DND-41 (cell line): ENCODE measurements at regions not wholly inside any gene's neighbourhood (a gene's known extent, or its start where the extent isn't known, plus 50 kb on each side); places are given as distances from the start of the nearest gene placed in this dataset.

Experiments
- ATAC-seq: fragments of 200-7000 bp; cut with Tn5 transposase; 3 replicates; pipeline ENCODE4 v1.9.1; 2021; ENCODE audit warnings: low read depth; ENCODE audit not compliant: insufficient read depth
- DNase-seq: peaks from one replicate; pipeline ENCODE4 v3.0.0-alpha.2; 2020
- H2AFZ ChIP-seq: 2 replicates; pipeline ENCODE4 v1.6.0; 2012; ENCODE audit warnings: low read depth, low read length
- H3K27ac ChIP-seq: 2 replicates; pipeline ENCODE4 v1.5.1; 2012; ENCODE audit warnings: low read length, inconsistent platforms
- H3K27me3 ChIP-seq: fragments of 200-600 bp; sonication (generic); 2 replicates; pipeline ENCODE4 v1.6.0; 2012; ENCODE audit warnings: low read length, mild to moderate bottlenecking, inconsistent platforms; ENCODE audit not compliant: insufficient read depth, poor library complexity
- H3K36me3 ChIP-seq: 2 replicates; pipeline ENCODE4 v1.5.1; 2012; ENCODE audit warnings: low read length, inconsistent platforms; ENCODE audit not compliant: insufficient read depth
- H3K4me1 ChIP-seq: 2 replicates; pipeline ENCODE4 v1.5.1; 2012; ENCODE audit warnings: mild to moderate bottlenecking, low read length; ENCODE audit not compliant: insufficient read depth
- H3K4me2 ChIP-seq: 2 replicates; pipeline ENCODE4 v1.6.0; 2012; ENCODE audit warnings: mild to moderate bottlenecking, moderate library complexity, low read length, inconsistent platforms; ENCODE audit not compliant: insufficient read depth
- H3K4me3 ChIP-seq, 2 experiments: fragments of 200-600 bp in 1 of 2; shearing (Covaris generic) in 1 of 2; 2 replicates each; pipeline ENCODE4 v1.5.1; 2012 to 2016; ENCODE audit warnings: inconsistent platforms in 2 of 2, low read length in 2 of 2, mild to moderate bottlenecking in 2 of 2, low read depth in 1 of 2, moderate library complexity in 1 of 2
- H3K79me2 ChIP-seq: 2 replicates; pipeline ENCODE4 v1.6.0; 2012; ENCODE audit warnings: low read length, inconsistent platforms; ENCODE audit not compliant: insufficient read depth
- H3K9ac ChIP-seq: 2 replicates; pipeline ENCODE4 v1.6.0; 2012; ENCODE audit warnings: low read depth, mild to moderate bottlenecking, inconsistent platforms, low read length, moderate library complexity
- H3K9me3 ChIP-seq: 2 replicates; pipeline ENCODE4 v1.5.1; 2012; ENCODE audit warnings: low read length, moderate library complexity, mild to moderate bottlenecking, inconsistent platforms; ENCODE audit not compliant: insufficient read depth, severe bottlenecking
- H4K20me1 ChIP-seq: 2 replicates; pipeline ENCODE4 v1.6.0; 2012; ENCODE audit warnings: low read length; ENCODE audit not compliant: insufficient read depth
- EZH2 ChIP-seq: IDR thresholded peaks from 3 replicates; pipeline ENCODE4 v1.6.1; 2012; ENCODE audit warnings: borderline replicate concordance, low read depth, mild to moderate bottlenecking, moderate library complexity, low read length, inconsistent platforms; ENCODE audit not compliant: severe bottlenecking
- TF ChIP-seq, protein P1 (sequence below): IDR thresholded peaks from 2 replicates; pipeline ENCODE4 v1.5.1; 2012; ENCODE audit warnings: borderline replicate concordance, low read length, moderate library complexity, mild to moderate bottlenecking; ENCODE audit not compliant: poor library complexity, severe bottlenecking; ENCODE audit errors: extremely low read depth

DNA sequence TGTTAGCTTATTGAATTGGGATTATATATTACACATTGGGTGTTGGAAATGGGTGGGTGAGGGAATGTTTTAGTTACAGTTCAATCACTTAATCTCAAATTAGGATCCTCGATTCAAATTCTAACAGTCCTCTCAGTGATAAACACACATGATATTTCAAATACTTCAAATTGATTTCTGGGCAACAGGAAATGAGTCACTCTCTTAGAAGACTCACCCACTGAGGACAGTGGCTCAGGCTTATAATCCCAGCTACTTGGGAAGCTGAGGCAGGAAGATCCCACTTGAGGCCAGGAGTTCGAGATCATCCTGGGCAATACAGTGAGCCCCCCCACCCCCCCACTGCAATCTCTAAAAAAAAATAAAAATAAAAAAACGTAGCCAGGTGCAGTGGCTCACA lies 435.3 kb downstream of the KLF12 start:
- H3K27me3 ChIP-seq, result no peaks in the 10 kb centered on the region
- no peak overlapping the region for H3K4me2 ChIP-seq
- no peak overlapping the region for H3K9ac ChIP-seq
- DNase-seq, result no peak
- no peak overlapping the region for H2AFZ ChIP-seq
- no peak for ATAC-seq
- H3K4me3 ChIP-seq, result no peak overlapping the region
- H3K36me3 ChIP-seq, result peaks cover 65% of the 10 kb centered on the region
- H3K79me2 ChIP-seq, result no peaks in the 10 kb centered on the region
- no peak overlapping the region for H3K27ac ChIP-seq
- no peaks in the 10 kb centered on the region for H3K4me1 ChIP-seq
- H3K9me3 ChIP-seq, result no peaks in the 10 kb centered on the region
- no peaks in the 10 kb centered on the region for H4K20me1 ChIP-seq
- no peak for TF ChIP-seq EZH2
- TF ChIP-seq, protein P1, sequence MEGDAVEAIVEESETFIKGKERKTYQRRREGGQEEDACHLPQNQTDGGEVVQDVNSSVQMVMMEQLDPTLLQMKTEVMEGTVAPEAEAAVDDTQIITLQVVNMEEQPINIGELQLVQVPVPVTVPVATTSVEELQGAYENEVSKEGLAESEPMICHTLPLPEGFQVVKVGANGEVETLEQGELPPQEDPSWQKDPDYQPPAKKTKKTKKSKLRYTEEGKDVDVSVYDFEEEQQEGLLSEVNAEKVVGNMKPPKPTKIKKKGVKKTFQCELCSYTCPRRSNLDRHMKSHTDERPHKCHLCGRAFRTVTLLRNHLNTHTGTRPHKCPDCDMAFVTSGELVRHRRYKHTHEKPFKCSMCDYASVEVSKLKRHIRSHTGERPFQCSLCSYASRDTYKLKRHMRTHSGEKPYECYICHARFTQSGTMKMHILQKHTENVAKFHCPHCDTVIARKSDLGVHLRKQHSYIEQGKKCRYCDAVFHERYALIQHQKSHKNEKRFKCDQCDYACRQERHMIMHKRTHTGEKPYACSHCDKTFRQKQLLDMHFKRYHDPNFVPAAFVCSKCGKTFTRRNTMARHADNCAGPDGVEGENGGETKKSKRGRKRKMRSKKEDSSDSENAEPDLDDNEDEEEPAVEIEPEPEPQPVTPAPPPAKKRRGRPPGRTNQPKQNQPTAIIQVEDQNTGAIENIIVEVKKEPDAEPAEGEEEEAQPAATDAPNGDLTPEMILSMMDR, result no peak

DNA sequence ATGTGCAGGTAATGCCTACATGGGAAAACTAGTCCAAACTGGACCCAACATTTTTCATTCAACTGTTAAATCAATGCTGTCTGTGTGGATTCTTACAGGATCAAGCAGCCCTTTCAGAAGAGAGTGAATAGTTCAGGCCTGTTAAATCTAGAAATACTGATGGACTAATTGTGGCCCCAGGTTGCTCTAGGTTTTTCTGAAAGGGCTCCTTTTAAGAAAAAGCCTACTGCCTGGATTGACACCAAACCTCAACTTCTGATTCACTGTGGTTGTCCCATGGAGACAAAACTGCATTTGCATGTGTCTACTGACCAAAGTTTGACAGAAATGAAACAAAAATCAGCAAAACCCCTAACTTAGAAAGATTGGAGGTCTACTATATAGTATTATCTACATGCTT lies 437.0 kb downstream of the KLF12 start:
- ATAC-seq (no peak), DNase-seq (no peak)
- Histone ChIP-seq H3K27ac (no peak overlapping the region), H4K20me1 (no peaks in the 10 kb centered on the region), H3K9me3 (no peaks in the 10 kb centered on the region), H3K4me1 (no peaks in the 10 kb centered on the region), H3K79me2 (no peaks in the 10 kb centered on the region), H3K27me3 (no peaks in the 10 kb centered on the region), H3K9ac (no peak overlapping the region), H3K4me2 (no peak overlapping the region), H2AFZ (no peak overlapping the region), H3K36me3 (peaks cover 70% of the 10 kb centered on the region), H3K4me3 (no peak overlapping the region)
- TF ChIP-seq, protein P1, result no peak
- no peak for TF ChIP-seq EZH2

DNA sequence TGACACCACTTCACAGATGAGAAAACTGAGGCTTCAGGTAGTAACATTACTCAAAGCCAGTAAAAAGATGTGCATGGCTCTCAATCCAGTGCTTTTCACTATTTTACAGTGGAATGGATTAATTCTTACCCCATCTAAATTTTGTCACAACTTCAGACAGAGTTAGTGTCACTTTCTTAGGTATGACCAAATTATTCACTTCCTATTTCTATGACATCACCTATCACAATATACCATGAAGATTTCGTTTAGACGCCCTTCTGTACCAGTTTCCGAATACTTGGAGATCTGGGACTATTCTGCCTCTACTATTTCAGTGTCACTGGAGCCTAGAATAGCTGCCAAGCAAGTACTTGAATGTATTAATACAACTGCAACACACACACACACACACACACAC lies 437.5 kb downstream of the KLF12 start:
- no peaks in the 10 kb centered on the region for H3K4me1 ChIP-seq
- H2AFZ ChIP-seq, result no peak overlapping the region
- H3K36me3 ChIP-seq, result peaks cover 71% of the 10 kb centered on the region
- no peaks in the 10 kb centered on the region for H3K79me2 ChIP-seq
- no peaks in the 10 kb centered on the region for H4K20me1 ChIP-seq
- no peak overlapping the region for H3K9ac ChIP-seq
- ATAC-seq (no peak), DNase-seq (no peak)
- no peak overlapping the region for H3K4me3 ChIP-seq
- no peak overlapping the region for H3K27ac ChIP-seq
- no peaks in the 10 kb centered on the region for H3K9me3 ChIP-seq
- no peak overlapping the region for H3K4me2 ChIP-seq
- no peaks in the 10 kb centered on the region for H3K27me3 ChIP-seq
- TF ChIP-seq, protein P1, result no peak
- no peak for TF ChIP-seq EZH2

DNA sequence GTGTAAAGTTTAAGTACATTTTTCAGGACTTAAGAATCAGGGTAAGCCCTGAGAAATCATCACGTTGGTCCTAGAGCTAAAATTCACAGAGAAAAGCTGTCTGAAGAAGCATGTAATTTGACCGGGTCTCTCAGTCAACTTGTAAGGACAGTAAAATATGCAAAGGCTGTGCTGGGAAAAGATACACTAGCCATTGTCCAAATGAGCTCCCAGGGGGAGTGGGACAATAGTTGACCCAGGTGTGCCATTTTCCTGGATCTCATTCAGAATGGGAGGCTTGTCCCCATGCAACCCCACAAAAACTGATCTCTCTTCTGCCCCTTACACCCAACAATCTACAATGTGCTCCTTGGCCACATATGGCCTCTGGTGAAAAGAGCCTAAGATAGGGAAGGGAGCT lies 437.9 kb downstream of the KLF12 start:
- TF ChIP-seq EZH2, result no peak
- TF ChIP-seq, protein P1, result no peak
- H3K36me3 ChIP-seq, result peaks cover 73% of the 10 kb centered on the region

More for the DNA sequence above, 437.9 kb downstream of the KLF12 start:
- H3K27ac ChIP-seq, result no peak overlapping the region
- no peaks in the 10 kb centered on the region for H3K4me1 ChIP-seq
- H3K4me2 ChIP-seq, result no peak overlapping the region
- ATAC-seq, result no peak
- H3K9ac ChIP-seq, result no peak overlapping the region
- no peaks in the 10 kb centered on the region for H3K79me2 ChIP-seq
- no peaks in the 10 kb centered on the region for H3K9me3 ChIP-seq
- H3K27me3 ChIP-seq, result no peaks in the 10 kb centered on the region
- H3K4me3 ChIP-seq, result no peak overlapping the region
- DNase-seq, result no peak
- H2AFZ ChIP-seq, result no peak overlapping the region
- no peaks in the 10 kb centered on the region for H4K20me1 ChIP-seq
